GM19023 (cell line): ENCODE measurements at regions not wholly inside any gene's neighbourhood (a gene's known extent, or its start where the extent isn't known, plus 50 kb on each side); places are given as distances from the start of the nearest gene placed in this dataset.
"Not testable (repeated sequence)": the region's sequence is repeated elsewhere in the genome, so short reads cannot be mapped to it uniquely, and the experiment has no call there.

ENCODE experiments used
- ATAC-seq: cut with Tn5 transposase; IDR thresholded peaks from one replicate; pipeline ENCODE4 v1.9.1; 2021; ENCODE audit warnings: mild to moderate bottlenecking, moderate library complexity; ENCODE audit not compliant: unreplicated experiment

DNA sequence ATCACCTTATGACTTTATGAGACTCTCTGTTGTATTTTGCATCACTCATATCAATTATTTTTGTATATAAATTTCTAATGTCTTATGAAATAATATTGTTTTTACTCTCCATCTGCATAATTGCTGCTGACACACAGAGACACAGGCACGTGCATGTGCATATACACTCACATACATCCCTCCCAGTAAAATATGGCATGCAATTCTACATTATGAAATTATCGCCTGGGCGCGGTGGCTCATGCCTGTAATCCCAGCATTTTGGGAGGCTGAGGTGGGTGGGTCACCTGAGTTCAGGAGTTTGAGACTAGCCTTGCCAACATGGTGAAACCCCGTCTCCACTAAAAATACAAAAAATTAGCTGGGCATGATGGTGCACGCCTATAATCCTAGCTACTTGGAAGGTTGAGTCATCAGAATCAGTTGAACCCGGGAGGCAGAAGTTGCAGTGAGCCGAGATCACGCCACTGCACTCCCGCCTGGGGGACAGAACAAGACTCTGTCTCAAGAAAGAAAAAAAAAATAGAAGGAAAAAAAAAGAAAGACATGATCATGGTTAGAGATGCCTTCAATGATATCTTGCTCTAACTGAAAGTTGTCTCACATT is 96.7 kb upstream of the LUZP2 start:
- ATAC-seq, result no peak

DNA sequence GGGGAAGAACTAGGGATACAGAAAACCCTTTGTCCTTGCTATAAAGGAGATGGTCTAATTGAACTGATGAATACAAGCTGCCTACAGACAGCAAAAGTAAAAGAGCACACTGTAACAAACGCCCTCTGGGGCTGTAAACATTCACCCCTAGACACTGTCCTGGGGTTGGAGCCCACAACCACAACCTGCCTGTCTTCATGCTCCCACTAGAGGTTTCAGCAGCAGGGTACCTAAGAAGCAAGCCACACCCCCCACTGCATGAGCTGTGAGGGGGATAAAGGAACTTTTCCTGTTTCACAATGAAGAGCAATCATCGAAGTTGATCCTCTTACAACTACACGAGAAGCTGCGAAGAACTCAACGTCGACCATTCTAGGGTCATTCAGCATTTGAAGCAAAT is 90.5 kb upstream of the LUZP2 start:
- no peak for ATAC-seq

GRCh38 chr11:24406980-24407379 is 89.9 kb upstream of the LUZP2 start:
- no peak for ATAC-seq

GRCh38 chr11:24407733-24408132 is 89.1 kb upstream of the LUZP2 start:
- no peak for ATAC-seq

- no peak for ATAC-seq
These were observed 88.7 kb upstream of the LUZP2 start for GRCh38 chr11:24408202-24408601.

DNA sequence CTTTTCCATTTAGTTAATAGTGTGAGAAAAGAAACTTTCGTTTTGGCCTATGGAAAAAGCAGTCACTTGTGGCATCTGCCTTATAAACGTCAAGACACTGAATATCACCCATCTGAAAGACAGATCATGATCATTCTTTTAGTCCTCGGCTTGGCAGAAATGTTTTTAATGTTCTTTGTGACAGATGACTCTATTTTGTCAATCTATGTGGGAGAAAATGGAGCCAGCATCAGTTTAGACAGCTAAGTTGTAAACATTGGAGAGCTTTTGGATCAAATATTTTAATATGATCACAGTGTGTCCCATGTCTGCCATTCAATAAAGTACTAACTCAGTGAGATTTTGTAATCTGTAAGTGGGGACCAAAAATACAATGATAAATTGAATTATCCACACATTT is 85.1 kb upstream of the LUZP2 start:
- ATAC-seq, result no peak

DNA sequence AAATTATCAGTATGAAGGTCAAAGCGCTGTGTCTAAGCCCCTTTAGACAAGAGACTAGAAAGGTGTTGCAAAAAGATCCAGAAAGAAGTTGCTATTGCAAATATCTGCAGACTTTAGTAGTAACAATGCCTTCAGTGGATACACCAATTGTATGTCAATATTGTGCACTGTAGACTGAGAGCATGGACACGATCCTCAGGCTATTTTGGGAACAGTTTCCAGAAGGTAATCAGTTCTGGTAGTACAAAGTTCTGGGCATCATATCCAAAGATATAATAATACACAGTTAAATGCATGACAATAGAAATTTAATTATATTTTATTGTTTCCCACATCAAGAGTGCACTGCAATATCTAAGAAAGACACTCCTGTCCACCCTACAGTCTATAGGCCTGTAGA is 84.1 kb upstream of the LUZP2 start:
- ATAC-seq, result no peak

GRCh38 chr11:24413391-24413790 is 83.5 kb upstream of the LUZP2 start:
- no peak for ATAC-seq

DNA sequence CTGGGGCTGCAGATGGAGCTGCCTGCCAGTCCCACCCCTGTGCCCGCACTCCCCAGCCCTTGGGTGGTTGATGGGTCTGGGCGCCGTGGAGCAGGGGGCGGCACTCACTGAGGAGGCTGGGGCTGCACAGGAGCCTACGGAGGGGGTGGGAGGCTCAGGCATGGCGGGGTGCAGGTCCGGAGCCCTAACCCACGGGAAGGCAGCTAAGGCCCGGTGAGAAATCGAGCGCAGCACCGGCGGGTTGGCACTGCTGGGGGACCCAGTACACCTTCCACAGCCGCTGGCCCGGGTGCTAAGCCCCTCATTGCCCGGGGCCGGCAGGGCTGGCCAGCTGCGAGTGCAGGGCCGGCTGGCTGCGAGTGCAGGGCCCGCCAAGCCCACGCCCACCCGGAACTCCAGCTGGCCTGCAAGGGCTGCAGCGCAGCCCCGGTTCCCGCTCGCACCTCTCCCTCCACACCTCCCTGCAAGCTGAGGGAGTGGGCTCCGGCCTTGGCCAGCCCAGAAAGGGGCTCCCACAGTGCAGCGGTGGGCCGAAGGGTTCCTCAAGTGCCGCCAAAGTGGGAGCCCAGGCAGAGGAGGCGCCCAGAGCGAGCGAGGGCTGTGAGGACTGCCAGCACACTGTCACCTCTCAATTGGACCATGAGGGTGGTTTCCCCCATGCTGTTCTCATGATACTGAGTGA is 80.8 kb upstream of the LUZP2 start:
- not testable (repeated sequence) for ATAC-seq

GRCh38 chr11:24421766-24422165 is 75.1 kb upstream of the LUZP2 start:
- no peak for ATAC-seq

- ATAC-seq, result no peak
These were observed 74.5 kb upstream of the LUZP2 start for GRCh38 chr11:24422376-24422775.

- ATAC-seq, result no peak
These were observed 59.7 kb upstream of the LUZP2 start for GRCh38 chr11:24437123-24437522.
